HG02970 (cell line): ENCODE measurements at regions not wholly inside any gene's neighbourhood (a gene's known extent, or its start where the extent isn't known, plus 50 kb on each side); places are given as distances from the start of the nearest gene placed in this dataset.

Experiments
- ATAC-seq: cut with Tn5 transposase; IDR thresholded peaks from one replicate; pipeline ENCODE4 v1.9.1; 2021; ENCODE audit warnings: mild to moderate bottlenecking, moderate library complexity, moderate number of reproducible peaks; ENCODE audit not compliant: unreplicated experiment, low FRiP score

DNA sequence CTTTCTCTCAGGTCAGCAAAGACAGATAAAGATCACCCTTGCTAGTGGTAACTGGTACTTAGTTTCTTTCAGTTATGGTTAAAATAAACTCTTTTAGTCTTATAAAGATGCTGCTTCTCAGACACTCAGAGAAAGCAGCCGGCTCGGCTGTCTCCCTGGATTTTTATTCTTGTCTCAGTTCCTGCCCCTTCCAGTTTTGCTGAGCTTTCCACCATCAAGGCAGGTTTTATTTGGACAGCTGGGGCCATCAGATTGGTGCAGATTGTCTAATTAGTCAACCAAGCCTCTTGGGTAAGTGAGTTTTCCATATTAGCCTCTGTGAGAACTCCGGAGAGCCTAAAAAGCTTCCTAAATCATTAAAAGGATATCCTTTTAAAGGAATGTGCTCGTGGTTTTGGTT, 130.8 kb upstream of the BMP4 start:
- no peak for ATAC-seq

DNA sequence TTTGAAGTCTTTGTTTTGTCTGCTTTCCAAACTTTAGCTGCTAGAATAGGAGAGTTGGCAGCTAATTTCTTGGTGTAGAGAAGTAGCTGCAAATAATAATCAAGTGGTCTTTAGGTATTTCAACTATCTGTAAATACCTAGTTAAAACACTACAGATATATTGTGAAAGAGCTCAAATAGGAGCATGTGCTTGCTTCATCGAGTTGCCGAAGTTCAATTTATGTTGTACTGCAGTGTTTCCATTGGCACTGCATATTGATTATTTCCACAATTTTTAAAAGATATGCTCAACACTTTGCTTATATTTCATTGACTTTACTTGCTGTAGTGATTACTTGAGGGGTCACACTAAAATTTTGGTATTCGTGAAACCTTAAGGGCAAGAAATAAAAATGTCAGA, 131.6 kb upstream of the BMP4 start:
- ATAC-seq = no peak

DNA sequence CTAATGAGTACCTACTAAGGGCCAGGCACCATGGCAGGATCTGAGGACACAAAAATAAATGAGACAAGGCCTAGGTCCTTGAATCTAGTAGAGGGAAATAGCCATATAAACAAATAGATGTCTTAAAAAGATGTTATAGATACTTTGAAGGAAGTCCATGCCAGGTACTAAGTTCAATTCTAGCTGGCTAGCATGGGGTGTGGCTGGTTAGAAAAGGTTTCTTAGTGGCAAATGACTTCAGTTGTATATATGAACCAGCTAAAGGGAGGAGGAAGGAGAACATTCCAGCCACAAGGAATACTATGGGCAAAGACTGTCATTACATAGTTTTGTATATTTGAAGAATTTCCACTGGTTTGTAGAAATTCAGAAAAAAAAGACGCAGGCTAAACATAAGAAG, 133.6 kb upstream of the BMP4 start:
- ATAC-seq = no peak

DNA sequence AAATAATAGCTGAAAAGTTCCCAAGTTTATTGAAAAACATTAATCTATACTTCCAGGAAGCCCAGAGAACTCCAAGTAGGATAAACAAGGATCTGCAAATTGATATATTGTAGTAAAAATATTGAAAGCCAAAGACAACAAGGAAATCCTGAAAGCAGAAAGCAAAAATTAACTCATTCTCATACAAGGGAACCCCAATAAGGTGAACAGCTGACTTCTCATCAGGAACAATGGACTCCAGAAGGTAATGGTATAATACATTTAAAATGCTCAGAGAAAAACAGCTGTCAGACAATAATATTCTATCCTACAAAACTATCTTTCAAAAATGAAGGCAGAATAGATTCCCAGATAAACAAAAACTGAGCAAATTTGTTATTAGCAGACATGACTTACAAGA, 138.1 kb upstream of the BMP4 start:
- ATAC-seq = no peak

DNA sequence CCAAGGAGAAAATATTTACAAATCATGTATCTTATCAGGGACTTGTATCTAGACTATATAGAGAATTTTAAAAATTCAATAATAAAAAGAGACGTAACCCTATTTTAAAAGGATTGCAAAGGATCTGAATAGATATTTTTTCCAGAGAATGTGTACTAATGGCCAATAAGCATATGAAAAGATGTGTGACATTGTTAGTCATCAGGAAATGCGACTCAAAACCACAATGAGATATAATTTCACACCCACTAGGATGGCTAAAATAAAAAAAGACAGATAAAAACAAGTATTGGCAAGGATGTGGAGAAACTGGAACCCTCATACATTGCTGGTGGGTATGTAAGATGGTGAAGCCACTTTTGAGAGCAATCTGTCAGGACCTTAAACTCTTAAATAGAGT, 141.9 kb upstream of the BMP4 start:
- ATAC-seq = no peak

DNA sequence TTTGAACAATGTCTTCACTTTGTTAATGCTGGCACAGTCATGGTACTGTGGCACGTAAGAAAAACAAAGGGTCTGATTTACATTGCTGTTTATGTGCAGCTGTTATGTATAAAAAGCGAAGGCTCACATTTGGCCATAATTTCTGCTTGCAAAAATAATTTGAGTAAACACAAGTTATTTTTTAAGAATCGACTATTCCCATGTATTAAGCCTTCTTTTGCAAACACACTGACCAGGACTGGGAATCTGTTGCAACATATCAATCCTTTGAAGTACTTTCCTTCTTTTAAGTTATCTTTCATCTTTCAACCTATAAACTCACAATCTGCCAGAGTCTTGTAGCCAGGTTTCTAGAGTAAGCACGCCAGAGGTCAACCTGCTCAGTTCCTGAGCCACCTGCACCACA, 145.4 kb upstream of the BMP4 start:
- no peak for ATAC-seq

DNA sequence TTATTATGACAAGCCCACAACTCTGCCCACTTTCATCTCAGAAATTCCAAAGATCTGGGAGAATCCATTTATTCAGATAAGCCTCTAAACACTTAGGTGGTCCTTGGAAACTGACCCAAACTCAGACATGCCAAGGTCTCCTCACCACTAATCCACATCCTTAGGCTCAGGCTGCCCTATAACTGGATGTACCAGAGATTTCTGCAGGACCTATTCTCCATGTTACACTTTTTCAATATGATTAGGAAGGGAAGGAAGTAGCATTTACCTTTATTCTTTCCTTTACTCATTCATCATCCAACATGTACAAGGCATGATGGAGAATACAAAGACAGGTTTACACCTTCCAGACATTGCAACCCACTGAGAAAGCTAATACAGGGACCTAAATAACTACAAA, 145.9 kb upstream of the BMP4 start:
- no peak for ATAC-seq

DNA sequence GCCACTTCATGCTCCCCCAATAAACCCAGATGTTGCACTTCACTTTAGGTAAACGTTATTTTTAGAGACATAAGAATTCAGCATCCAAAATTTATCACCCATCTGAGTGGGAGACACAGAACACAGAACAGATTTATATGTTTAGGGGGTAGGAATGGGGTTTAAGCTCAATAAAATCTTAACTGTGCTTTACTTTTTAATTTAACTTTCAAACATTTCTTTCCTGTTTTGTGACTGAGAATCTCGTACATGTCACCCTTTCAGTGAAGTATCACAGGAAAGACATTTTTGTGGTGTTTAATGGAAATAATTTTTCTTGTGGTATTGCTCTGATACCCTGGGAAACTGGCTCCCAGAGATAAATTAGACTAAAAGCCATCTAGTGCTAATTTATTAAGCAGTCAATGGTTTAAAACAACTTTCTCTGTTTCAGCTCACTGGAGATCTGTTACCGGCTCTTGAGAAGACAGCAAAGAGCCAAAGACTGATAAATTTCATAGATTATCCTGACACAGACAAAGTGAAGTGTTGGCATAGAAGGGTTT, 148.0 kb upstream of the BMP4 start:
- ATAC-seq = no peak

DNA sequence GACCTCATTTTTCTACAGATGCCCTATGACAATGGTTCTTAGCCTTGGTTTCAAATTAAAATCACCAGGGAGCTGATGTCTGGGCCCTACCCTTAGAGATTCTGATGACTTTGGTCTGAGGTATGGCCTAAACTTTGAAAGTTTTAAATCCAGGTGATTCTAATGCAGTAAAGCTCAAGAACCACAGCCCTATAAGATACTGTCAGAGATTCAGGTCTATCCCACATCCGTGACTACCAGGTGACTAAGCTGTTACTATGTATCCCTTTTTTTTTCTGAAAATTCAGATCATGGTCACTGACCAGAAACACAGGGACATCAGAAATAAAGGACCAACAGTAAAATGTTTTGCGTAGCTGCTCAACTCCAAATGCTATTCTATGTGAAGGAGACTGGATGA, 148.8 kb upstream of the BMP4 start:
- ATAC-seq = no peak

DNA sequence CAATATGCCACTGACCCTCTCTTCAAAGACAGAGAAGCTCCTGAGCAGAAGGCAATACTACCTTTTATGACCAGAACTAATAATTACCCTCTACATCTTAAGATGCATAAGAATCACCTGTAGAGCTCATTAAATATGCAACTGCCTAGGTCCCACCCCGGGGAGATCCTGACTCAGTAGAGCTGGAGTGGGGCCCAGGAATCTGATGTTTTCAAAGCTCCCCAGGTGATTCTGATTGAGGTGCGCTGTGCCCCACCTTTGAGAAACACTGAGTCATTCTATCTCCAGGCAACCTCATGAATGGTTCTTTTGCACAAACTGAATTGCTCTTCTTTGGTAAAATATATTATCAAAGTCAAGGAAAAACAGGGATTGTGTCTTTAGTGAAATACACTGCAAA, 149.3 kb upstream of the BMP4 start:
- no peak for ATAC-seq

DNA sequence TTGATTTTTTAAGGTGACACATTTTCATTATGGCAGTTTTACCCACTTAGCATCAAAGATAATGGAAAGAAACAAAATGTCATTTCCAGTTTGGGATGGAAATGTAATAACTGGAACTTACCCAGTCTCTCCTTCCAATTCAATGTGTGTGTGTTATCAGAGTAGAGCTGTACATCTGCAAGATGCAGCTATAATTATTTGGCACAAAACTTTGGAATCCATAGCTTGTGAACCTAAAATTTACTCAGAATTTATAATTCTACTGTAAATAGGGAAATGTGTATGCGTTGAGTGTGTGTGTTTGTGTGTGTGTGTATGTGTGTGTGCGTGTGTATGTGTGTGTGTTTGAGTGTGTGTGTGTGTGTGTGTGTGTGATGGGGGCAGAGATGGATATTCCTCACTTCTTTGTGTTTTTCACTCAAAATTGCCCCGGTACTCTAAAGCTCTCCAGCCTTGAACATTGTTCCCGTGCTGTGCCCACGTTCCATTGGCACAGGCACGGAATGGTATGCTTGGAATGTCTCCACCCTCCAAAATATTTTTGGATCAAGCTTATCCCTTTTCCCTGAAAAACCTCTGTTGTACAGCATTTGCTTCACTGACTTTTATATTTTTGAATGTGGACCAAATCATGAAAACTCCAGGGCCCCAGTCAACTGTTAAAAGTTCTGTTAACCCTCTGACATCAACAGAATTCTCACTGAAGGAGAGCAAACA, 150.2 kb upstream of the BMP4 start:
- ATAC-seq = no peak

DNA sequence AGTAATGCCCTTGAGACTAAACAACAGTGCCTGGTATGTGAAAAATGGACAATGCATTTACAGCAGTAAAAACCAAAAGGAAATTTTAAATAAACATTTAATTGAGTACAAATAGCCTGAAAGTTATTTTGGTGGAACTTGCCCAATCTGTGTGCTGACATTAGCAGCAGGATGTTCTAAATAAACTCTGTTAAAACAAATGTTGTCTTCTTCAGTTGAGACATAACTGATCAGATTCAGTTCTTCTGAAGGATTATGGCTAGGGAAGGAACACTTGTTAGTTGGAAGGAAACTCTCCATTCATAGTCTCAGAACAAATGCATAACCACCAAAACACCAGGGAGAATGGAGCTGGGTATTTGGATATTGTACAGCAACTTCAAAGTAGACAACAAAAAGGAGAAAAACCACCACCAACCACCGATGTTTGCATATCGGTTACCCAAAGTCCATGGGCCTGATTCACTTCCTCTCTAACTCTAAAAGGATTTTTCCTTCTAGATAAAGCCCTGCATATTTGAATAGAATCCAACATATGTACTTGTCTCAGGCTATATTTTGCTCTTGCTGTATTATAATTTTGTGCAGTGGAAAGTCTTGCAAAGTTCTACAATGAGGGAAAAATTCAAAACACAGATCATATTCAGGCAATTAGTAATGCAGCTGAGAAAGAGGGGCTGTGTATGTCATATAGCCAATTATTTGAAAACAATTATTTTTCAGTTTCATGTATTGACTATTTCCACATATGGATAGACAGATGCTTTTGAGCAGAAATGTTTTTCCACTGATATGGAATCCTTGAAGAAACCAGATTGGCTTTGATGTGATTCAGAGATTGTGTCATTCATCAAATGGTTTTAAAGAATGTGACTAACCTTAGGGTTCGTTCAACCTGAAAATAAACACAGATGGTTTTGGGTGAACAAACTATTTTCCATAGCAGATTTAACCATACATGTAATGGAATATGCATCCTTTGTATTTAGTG, 152.2 kb upstream of the BMP4 start:
- no peak for ATAC-seq

DNA sequence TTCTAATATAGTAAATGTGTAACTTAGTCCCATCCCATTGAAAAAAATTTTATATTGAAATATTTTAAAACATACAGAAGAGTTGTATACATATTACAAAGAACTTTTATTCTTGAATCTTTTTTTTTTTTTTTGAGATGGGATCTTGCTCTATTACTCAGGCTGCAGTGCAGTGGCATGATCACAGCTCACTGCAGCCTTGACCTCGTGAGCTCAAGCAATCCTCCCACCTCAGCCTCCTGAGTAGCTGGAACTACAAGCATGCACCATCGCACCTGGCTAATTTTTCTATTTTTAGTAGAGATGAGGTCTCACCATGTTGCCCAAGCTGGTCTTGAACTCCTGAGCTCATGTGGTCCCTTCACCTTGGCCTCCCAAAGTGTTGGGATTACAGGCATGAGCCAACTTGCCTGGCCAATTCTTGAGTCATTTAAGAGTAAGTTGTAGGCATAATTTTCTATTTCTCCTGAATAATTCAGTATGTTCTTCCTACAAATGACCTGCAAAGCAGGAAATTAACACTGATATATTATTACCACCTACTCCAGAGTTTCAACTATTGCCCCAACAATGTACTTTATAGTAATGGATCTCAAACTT, 153.0 kb upstream of the BMP4 start:
- ATAC-seq = no peak

DNA sequence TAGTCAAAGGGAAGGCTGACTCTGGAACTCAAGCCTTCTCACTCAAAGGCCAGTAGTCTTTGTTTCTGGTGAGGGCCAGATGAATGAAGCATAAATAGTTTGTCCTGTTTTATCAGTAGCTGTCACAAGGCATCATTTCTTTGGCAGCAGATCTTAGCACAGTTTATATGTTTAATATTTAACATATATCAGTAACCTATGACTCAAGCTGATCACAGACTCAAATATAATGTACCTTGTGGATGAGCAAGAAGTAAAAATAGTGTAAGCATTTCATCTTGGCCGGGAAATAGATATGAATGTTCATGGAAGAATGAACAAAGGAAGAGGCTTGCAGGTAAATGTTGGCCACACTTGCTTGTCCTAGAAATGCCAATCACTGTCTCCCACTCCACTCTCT, 158.3 kb upstream of the BMP4 start:
- no peak for ATAC-seq

DNA sequence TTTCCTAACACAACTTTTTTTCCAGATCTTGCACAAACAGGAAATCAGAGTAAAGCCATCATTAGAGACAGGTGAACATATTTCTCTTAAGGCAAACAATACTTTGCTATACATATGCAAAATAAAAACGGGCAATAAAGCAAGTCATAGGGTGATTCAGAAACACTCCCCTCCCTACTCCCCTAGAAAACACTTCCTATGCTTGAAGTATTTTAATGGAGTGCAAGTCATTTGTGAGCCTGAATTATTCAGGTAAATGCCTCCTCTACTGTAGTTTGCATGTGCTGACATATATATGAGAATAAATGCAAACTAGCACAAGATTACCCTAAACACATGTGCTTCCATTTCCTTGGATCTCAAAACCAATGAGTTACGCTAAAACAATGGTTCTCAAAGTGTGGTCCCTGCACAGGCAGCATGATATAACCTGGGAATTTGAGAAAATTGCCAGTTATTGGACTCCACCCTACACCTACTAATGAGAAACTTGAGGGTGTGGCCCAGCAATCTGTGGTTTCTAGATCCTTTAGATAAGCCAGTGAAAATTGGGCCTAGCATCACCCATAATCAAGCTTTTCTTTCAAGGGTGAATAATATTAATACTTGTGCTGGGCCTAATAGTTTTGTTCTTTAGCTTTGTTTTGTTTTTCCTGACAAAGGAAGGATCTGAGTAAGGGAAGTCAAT, 159.7 kb upstream of the BMP4 start:
- ATAC-seq = no peak

DNA sequence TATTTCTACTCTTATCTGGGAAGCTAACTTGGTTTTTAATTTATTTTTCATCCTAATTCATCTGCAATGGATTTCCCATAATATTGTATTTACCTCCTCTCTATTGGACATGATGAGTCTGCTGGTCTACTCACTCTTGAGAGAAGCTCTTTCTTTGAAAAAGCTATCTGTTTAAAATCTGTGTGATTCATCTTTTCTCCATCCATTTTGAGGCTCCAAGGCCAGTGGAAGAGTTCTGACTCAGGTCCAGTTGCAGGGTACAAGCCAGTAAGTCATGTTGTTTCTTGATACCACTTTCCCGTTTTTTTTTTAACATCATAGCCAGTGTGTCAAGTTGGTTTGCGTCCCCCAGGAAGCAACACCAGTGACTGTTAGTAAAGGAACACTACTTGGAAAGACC, 160.3 kb upstream of the BMP4 start:
- ATAC-seq = no peak

DNA sequence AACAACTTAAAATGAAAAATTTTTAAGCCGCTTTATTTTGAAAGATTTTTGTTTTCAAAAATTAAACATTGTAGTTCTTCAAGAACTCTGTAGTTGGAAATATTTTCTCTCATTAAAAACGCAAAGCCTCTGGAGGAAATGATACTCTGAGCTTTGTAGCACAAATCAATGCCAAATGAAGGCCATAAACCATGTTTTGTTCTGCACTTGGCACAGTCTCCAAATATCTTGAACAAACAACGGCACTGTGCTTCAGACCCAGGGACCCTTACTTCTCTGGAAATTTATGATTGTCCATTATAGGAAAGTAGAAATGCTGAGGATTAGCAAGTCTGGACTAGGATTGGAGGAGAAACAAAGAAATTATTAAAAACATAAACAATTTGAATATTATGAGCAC, 160.8 kb upstream of the BMP4 start:
- ATAC-seq = no peak

DNA sequence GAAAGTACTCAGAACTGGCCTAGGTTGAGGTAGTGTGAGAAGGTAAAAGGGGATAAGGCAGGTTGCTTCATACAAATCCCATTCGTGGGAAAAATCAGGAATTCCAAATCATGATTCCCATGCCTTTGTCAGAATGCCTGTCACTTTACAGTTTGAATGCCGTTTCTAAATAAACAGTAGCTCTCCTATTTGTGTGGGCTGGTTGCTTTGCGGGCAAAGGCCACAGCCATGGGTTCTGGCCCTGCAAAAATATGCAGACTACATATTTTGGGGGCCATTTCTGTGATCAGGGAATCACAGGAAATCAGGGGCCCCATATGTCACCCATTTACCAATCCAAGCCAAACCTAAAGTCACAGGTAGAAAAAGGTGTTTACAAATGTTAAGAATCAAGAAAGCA, 161.3 kb upstream of the BMP4 start:
- ATAC-seq = no peak

DNA sequence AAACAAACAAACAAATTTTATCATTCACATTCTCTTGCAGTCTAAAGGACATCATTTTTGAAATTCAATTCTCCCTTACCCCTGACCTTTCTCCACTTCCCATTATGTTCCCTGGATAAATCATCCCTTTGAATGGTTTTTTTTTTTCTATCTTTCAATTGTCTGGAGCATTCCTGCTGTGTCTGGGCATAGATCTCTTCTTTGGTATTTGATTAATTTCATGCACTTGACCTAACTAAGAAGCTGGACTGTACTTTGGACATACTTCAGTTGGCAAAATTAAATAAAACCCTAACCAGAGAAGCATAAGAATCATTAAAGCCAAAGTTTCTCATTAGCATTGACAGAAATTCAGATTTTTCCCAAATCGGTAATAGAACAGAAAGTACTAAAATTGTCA, 163.6 kb upstream of the BMP4 start:
- ATAC-seq = no peak

DNA sequence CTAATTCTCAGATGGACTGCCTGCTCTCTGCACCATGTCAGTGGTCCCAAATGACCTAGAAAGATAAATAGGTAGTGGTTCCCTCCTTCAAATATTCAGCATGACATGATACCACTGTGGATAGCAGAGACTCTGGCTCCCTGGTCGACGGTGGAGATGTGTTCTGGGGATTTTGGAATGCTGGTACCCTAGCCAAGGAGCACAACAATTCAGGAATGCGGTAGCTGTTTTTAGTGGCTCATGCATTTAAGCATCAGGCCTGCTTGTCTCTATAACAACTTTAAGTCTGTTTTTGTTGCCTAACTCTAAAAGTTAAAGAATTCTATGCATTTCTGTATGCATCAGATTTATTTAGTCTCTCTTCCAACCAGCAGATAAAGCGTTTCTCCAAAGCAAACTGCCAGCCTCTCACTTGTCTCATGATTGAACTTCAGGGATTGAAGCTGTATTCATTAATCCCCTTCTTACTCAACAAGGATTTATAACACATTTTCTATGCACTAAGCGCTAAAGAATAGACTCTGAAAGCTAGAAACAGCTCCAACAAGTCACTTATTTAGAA, 164.9 kb upstream of the BMP4 start:
- no peak for ATAC-seq
